ENCODE measurements at regions not wholly inside any gene's neighbourhood (a gene's known extent, or its start where the extent isn't known, plus 50 kb on each side); places are given as distances from the start of the nearest gene placed in this dataset.

DNA sequence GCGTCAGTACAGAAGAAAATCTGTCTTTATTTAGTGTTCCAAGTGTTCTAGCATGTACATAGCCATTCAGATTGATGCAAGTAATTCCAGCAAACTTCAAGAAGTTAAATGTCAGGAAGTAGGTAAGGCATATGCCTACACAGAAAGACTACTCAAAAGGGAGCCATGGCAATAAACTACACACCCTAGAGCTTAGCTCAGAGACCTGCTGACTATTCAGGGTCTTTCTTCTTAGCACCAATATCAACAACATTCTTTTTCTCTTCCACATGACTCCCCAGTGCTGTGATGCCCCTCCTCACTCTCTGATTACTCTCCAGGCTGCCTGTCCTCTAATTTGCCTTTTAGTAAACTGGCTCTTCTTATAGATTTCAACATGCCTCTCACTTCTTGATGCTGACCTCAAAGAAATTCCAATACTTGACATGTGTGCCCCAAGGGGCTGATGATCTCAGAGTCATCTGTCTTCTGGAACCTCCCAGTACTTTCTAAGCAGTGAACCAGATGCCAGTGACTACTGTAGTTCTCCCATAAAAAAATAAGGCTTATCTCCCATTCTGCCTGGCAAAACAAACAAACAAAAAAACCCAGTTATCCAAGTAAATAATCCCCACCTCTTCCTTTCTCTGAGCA, 909.2 kb upstream of the FANCL start:
- no peak for ATAC-seq
- DNase-seq = no peak
- intact Hi-C loops (cut with DNase I, micrococcal nuclease) = no loop called here

DNA sequence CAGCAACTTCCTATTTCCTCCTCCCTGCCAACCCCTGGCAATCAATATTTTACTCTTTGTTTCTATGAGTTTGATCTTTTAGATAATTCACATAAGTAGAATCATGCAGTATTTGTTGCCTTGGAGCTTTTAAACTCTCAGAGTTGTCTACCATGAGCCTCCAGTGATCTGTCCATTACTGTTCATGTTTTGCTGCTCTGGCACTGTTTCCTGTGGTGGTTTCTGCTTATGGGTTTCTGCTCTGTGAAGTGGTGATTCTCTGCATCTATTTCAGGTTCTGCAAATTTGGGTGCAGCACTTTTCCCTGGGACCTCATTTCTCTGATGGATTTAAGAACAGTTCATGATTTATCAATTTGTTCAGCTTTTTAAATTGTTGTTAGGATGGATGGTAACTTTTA, 908.1 kb upstream of the FANCL start:
- no peak for DNase-seq
- ATAC-seq = no peak
- intact Hi-C loops (cut with DNase I, micrococcal nuclease) = no loop called here

DNA sequence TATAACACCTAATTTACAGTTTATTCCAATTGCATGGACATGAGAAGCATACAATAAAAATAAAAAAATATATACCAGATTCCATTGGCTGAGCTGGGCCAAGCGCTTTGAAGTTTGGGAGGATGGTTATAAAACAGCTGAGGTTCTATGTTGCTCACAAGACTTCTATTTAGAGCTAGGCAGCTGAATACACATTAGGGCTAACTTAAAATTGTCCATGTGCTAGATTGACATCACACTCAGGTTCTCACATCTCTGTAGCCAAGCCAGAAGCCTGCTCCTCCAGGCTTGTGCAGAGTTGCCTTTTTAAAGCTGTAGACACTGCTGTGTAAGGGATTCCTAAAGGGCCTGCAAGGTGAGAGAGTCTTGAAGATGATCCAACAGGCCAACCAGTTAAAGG, 871.1 kb upstream of the FANCL start:
- ATAC-seq = no peak
- intact Hi-C loops (cut with DNase I, micrococcal nuclease) = no loop called here

DNA sequence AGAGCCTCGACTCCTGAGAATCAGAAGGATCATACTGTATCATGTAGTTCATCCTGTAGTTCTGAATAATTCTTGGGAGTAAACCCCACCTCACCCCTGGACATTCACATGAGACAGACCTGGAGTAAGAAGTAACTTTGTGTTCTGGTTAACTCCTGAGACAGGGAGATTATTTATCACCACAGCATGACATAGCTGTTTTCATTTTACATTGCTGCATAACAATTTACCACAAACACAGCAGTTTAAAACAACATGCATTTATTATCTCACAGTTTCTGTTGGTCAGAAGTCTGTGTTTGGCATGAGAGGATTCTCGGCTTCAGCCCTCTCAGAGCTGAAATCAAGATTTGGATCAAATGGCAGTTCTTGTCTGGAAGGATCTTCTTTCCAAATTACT, 855.8 kb upstream of the FANCL start:
- intact Hi-C loops (cut with DNase I, micrococcal nuclease) = no loop called here
- no peak for ATAC-seq
- no peak for DNase-seq

More for the DNA sequence above, 871.1 kb upstream of the FANCL start:
- DNase-seq = no peak

DNA sequence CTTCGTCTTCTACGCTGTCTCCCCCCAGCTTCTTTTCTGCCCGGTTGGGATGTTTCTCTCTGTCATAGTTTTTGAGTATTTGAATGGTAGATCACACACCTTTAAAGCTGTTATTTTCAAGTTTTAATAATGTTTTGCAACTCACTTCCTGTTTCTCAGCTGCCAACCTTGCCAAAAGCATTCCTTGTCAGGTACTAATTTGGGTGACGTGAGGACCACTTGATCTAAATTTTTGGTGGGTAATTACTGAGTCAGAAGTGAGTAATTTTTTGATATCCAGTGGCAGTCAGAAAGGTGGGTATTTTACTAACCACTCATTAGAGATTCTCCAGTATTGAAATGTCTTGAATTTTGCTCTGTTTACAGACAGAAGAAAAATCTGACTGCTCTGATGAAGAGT, 852.4 kb upstream of the FANCL start:
- DNase-seq (no peak), ATAC-seq (no peak)
- intact Hi-C loops (cut with DNase I, micrococcal nuclease) = no loop called here

DNA sequence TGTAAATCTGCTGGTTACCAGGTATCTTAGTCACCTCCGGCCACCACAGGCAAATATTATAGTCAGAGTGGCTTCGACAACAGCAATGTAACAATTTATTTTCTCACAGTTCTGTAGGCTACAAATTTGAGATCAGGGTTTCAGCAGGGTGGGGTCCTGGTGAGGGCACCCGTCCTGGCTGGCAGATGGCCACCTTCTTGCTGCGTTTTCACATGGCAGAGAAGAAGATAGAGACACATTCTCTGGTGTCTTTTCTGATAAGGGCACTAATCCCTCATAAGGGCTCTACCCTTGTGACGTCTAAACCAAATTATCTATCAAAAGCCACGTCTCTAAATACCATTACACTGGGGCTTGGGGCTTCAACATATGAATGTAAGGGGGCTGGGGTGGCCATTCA, 843.2 kb upstream of the FANCL start:
- DNase-seq (no peak), ATAC-seq (no peak)
- intact Hi-C loops (cut with DNase I, micrococcal nuclease) = no loop called here

DNA sequence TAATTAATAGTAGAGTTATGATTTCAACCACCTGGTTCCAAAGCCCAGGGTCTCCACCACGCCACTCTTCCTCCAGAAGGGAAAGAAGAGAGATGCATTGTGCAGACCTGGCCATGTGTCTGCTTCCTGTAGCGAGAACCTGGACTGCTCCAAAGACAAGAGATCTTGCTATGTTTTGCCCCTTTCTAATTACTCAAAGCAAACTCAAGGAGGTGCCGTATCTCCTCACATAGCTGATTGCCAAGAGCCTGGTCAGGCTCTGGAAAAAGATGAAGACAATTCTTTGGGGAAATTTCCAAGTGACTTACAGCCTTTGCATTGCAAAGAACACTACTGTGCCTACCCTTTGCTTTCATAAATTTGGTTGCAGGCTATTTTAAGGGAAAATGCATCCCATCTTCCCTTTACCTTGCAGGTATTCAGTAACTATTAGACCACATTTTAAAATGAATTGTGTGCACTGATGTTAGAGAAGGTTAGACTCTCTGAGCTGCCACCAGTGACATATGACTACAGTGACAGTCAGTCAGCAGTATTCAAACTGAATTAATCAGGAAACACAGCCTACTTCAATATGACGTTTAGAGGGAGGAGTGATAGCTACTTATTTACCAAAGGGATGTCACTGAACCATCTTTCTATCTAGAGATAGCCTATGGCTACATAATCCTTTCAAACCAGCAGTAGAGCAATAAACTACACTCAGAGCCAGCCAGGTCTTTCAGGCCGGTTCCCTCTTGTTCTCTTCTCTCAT, 842.1 kb upstream of the FANCL start:
- intact Hi-C loops (cut with DNase I, micrococcal nuclease) = no loop called here
- DNase-seq = no peak

DNA sequence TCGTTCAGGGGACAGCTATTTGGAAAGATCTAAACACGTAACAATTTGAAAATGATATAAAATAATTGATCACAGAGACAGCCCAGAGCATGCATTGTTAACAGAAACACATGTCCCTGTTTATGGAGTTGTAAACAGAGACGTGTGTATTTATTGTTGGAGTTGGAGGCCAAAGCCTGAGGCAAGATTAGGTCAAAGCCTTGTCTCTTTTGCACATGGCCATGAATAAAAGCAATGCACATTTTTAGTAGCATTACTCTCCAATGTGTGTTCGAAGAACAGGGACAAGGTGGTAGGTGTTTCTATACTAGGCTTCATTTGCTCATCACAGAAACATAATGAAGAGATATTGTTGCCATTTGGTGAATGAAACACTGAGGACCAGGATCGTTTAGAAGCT, 841.5 kb upstream of the FANCL start:
- no peak for DNase-seq
- no peak for ATAC-seq
- intact Hi-C loops (cut with DNase I, micrococcal nuclease) = no loop called here

More for the DNA sequence above, 842.1 kb upstream of the FANCL start:
- no peak for ATAC-seq

DNA sequence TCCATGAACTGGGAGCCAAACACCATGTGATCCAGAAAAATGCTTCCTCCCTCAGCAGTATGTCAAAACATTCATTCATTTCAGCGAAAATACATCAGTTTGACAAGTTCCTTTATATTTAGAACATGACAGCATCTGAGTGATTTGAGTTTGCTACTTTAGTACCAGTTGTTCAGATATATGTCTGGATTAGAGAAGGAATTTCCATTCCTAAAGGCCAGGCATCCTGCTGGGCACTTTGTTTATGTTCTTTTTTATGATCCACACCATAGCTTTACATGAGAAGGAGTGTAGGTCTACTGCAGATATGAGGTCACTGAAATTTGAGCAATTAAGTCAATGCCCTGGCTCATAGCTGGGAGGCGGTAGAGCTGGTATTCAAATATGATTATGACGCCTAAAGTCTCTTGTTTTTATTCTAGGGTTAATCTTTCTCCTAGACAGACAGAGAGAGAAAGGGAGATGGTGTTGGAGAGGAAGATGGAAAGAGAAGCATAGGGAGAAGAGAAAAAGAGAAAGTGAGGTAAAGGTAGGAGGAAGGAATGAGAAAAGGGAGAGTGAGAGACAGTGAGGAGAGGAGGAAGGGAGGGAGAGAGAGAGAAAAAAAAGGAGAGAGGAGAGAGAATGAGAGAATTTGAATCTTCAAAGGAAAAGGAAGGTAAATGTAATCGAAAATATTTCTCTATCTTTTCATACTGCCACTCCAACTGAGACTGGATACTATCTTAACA, 839.5 kb upstream of the FANCL start:
- ATAC-seq = no peak
- intact Hi-C loops (cut with DNase I, micrococcal nuclease) = no loop called here
- no peak for DNase-seq

DNA sequence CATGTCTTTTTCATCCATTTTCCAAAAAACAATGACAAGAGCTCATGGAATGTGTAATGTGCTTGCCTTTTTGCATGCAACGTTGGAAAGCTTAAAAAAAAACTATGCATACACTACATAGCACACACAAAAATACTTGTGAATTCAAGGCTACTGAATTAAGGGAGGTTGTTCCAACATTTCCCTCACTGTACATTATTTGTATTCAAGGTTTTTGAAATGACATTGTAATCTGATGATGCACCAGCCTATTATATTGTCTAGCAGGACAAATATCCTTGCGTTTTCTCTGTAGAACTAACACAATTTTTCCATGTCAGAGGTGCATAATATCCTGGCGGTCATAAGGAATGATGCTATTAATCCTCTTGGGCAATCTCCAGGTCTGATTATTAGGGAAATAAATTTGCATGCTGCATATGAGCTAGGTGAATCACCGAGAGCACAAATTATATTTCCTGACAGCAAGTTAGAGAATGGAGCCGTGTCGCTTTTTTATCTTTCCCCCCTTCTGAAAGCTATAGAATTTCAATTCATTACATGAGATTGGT, 836.9 kb upstream of the FANCL start:
- intact Hi-C loops (cut with DNase I, micrococcal nuclease) = no loop called here
- DNase-seq (no peak), ATAC-seq (no peak)

DNA sequence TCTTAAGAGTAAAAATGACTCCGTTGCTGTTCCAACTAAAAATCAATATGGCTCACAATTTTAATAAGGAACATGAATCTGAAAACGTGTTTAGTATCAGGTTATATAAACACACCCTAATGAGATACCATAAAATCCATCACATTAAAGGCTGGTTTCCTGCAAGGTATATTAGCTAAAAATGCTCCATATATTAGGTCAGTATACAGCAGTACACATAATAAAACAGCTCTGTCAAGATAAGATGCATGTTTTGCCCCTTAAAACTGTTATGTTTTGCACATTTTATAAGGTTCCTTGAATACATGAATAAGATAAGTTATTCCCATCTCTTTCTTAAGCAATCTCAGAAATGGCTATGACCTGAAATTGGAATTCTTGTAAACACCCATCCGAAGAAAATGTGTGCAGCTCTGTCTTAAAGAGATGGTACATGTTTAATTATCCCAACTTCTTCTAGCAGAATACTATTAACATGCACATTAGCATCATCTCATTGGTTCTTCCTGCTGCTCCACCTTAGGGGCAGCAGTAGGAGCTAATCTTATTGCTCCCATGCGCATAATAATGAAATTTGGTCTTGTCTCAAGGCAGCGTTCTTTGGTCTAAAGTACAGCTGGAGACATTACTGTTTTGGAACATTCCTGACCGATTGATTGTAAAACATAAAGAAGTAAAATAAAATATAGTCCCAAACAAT, 836.1 kb upstream of the FANCL start:
- intact Hi-C loops (cut with DNase I, micrococcal nuclease) = no loop called here
- no peak for DNase-seq

DNA sequence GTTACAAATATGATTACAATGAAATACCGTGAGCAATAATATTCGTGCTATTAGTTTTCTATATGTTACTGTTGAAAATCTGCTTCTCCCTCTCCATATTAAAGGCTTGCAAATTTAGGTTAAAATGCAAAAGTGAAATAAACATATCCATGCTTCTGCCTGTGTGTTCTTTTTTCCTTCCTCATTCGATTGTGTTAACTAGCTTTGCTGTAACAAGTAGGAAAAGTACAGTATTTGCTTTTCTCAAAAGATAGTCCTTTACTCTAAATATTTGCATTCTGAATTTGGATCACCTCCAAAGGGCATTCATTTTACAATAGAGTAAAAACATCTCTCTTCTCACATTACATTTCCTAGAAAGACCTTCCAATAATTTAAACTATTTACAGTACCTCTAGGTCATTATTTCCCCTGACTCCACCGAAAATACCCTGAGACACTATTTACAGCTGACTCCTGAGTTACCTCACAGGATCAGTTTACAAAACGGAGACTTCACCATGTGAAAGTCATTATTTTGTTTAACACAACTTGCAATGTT, 835.0 kb upstream of the FANCL start:
- ATAC-seq = no peak
- intact Hi-C loops (cut with DNase I, micrococcal nuclease) = no loop called here
- no peak for DNase-seq

More for the DNA sequence above, 836.1 kb upstream of the FANCL start:
- ATAC-seq = no peak

DNA sequence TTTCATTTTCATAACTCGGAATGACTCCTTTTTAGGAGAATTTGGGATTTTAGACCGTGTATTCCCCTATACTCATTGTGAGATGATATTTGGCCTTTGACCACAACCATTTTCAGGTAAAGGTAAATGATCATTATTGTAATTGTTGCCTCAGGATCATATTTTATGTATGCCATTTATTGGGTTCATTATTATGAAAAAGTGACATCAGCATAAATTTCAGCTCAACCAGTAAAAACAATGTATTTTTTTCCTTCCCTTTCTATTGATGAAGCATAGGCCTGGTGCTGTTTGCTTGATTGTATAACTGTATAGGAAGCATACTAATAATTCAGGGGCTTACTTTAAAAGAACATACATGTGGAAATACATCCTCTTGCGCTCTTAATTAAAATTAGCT, 832.9 kb upstream of the FANCL start:
- no peak for ATAC-seq
- DNase-seq = no peak
- intact Hi-C loops (cut with DNase I, micrococcal nuclease) = no loop called here

DNA sequence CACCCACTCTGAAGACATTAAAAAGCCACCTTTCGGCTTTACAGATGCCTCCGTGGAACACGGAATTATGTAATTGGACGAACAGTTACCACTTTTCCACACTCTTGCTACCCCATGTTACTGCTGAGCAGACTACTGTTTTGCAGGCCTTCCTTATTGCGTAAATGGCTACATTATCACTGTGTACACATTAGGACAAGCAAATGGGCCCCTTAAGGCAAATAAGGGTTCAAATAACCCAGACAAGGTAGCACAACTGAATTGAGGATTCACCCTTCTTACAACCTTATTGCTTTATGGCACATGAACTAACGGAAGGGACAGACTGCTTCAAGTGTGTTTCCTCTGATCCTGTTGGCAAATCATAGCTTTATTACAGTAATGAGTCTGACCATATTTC, 832.2 kb upstream of the FANCL start:
- ATAC-seq (no peak), DNase-seq (no peak)
- intact Hi-C loops (cut with DNase I, micrococcal nuclease) = no loop called here

DNA sequence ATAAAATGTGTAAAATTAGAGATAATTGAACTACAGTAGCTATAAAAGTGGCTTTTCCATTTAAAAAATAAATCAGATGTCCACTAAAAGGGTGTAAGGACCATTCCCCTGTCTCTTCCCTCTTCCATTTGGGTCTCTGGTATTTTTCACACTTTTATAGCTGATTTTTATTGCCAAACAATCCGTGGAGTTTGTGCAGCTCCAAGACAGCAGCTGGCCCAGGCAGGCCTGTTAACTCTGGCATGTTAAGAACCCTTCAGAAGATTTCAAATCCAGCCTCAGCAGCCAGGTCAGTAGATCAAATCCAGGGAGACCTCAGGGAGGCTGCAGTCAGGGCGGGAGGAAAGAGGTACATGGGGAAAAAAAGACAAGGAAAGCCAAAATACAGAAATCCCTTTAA, 827.1 kb upstream of the FANCL start:
- DNase-seq (no peak), ATAC-seq (no peak)
- intact Hi-C loops (cut with DNase I, micrococcal nuclease) = no loop called here

DNA sequence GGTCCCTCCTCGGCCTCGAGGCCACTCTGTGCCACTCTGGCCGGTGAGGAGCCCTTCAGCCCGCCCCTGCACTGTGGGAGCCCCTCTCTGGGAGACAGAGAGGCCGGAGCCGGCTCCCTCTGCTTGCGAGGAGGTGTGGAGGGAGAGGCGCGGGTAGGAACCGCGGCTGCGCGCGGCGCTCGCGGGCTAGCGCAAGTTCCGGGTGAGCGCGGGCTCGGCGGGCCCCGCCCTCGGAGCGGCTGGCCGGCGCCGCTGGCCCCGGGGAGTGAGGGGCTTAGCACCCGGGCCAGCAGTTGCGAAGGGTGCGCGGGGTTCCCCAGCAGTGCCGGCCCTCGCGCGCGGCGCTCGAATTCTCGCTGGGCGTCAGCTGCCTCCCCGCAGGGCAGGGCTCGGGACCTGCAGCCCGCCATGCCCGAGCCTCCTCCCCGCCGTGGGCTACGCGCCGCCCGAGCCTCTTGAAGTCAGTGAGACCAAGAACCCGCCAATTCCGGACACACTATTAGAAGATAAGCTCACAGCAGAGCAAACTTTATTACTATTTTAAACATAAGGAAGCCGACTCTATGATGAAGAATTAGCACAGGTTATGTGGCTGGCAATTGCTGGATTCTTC, 825.8 kb upstream of the FANCL start:
- DNase-seq (no peak), ATAC-seq (no peak)
- intact Hi-C loops (cut with DNase I, micrococcal nuclease) = no loop called here

DNA sequence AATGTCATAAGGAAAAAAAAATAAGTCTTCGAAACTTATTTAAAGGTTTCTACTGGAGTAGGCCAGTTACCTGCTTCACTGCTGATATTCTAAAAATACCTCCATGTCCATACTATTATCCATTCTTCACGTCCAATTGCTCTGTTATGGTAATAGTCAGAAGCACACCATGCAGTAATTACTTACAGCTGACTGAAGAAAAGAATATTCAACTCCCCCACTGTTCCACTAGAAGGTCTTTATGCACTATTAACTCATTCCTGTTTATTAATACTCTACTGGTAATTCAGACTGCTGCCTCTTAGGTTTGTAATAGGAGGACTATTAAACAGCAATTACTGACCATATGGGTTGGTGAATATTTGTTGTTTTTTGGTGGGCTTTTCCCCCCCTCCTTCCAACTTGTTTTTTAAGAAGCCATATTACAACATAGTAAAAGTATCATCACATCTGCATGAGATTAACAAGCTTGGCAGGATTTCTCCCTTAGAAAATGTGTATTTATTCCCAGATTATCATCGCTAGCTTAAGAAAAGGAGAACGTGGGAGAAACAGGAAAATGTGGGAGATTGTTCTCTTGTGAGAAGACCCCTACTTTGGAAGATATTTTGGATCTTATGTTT, 806.4 kb upstream of the FANCL start:
- no peak for DNase-seq
- ATAC-seq = no peak
- intact Hi-C loops (cut with DNase I, micrococcal nuclease) = no loop called here

Measured in left colon (tissue), 2 donors.